HG02840 (cell line): ENCODE measurements at regions not wholly inside any gene's neighbourhood (a gene's known extent, or its start where the extent isn't known, plus 50 kb on each side); places are given as distances from the start of the nearest gene placed in this dataset.
"Not testable (repeated sequence)": the region's sequence is repeated elsewhere in the genome, so short reads cannot be mapped to it uniquely, and the experiment has no call there.

ENCODE experiments used
- ATAC-seq: cut with Tn5 transposase; IDR thresholded peaks from one replicate; pipeline ENCODE4 v1.9.1; 2021; ENCODE audit warnings: mild to moderate bottlenecking, moderate library complexity, moderate number of reproducible peaks; ENCODE audit not compliant: unreplicated experiment, low FRiP score

DNA sequence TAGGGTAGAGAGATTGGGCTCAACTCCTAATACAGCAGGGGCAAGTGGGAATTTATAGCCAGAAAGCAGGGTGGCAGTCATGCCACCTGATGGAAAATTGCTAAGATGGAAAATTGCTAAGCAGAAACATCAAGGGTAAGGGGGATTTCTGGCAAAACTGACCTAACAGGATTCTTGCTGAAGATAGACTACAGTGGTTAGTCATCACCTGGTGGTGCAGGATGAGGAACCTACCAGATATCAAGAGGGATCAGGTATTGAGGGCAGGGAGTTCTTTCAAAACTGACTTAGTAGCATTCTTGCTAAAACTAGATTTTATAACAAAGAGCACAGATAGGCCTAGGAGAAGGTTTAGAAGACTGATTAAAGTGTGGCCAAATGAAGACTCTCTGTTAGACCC lies 292.9 kb downstream of the PLPP3 start:
- no peak for ATAC-seq

DNA sequence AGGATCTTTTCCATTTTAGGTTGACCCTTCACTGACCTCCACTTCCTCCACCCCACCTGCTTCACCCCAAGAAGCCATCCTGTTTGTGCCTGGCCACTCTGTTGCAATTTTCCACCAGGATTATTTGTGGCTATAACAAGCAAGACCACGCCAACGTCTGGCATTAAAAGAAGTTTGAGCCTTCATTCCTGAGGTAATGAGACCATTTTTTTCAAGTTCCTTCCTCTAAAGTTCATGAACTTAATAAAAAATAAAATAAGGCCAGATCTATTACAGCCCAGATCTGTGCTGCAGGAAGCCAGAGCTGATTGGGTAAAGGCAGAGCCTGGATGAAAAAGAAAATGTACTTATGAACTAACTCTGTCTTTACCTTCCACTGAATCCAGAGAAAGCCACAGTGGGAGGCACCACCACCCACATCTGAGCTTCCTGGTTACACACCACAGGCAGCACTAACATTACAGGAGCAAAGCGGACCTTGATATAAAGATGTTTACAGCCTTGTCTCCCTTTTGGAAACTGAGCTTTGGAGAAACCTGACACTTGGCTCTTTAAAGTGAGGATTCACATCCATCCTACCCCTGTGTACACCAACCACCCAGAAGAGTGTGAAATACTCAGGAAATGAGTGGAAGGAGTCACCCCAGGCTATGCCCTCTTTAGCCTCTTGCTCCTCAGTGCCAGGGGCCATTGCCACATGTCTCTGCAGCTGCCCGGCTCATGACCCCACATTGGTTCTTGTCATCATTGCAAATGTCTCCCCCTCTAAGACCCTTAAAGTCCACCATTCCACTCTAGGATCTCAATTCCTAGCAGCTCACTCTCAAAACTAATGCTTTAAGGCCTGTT lies 293.6 kb downstream of the PLPP3 start:
- ATAC-seq = no peak

DNA sequence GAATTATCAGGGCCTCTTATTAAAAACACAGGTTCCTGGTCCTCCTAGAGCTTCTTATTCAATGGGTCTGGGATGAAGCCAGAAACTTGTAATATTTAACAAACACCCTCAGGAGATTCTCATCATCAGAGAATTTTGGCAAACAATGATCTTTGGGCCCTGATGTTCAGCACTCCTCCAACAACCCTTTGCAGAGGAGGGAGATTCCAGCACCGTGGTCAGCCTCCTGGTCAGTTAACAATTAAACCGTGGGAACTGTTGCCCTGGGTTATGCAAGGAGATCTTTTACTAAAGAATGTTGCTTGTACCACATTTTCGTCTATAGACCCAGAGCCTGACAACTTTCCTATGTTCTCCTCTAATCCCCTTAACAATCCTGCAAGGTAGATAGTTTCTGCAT lies 294.4 kb downstream of the PLPP3 start:
- ATAC-seq = no peak

DNA sequence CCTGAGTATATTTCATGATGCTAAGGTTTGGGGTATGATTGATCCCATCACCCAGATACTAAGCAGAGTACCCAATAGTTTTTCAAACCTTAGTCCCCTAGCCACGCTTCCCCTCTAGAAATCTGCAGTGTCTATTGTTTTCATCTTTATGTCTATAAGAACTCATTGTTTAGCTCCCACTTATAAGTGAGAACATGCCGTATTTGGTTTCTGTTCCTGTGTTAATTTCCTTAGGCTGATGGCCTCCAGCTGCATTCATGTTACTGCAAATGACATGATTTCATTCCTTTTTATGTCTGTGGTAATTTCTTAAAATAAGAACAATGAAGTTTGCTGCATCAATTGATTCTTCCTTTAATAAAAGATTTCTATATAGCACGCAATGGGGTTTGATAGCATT lies 301.3 kb downstream of the PLPP3 start:
- ATAC-seq = no peak

DNA sequence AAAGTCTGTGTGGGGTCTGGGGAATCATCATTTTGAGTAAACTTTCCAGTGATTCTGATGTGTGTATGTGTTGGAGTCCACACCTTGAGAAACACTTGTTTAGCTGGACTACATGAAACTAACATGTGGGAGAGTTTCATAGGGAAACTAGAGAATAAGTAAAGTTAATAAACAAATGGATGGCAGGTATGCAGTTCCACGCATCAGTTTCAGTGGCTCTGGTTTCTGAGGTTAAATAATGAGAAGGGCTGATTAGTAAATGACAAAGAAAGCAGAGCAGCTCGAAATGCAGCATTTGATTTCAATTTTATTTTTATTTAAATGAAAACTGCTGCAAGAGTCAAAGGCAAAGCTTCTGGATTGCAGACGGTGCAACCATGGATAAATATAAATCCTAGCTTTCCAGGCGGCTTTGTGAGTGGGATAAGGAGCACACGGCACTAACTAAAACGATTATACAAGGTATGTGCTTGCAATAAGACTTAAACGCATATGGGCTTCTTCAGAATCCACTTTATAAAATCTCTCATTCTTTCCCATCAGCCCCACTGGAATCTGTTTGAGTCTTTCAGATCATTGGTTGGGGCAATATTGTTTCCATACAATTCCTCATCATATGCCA lies 310.7 kb downstream of the PLPP3 start:
- ATAC-seq = no peak

DNA sequence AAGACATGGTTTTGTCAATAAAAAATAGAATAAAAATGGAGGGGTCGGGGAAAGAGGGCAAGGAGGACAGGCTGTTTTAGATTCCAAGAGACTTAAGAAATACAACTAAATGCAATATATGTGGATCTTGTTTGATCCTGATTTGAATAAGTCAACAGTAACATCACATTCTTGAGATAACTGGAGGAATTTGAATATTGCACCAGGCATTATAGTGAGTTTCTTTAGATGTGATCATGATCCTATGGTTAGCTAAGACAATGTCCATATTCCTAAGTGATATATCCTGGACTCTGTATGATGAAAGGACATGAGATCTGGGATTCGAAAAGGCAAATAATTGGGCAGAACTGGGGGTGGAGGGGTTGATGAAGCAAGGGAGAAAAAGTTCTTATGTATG lies 311.8 kb downstream of the PLPP3 start:
- ATAC-seq = no peak

DNA sequence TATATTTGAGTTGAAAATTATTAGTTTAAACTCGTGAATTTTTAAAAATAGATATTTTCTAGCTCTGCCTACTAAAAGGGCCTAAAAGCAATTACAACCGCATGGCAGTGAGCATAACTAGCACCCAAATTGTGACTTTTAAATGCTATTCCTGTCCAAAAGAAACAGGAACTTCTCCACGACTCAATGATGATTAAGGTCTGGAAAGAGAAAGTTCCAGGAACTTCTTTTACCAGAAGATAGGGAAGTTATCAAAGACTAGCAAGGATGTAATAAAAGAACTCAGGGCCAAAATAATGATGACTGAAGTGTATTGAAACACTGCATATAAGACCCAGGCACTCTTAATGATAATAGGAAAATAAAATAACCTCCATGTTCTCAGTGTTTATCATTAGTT lies 313.0 kb downstream of the PLPP3 start:
- no peak for ATAC-seq

DNA sequence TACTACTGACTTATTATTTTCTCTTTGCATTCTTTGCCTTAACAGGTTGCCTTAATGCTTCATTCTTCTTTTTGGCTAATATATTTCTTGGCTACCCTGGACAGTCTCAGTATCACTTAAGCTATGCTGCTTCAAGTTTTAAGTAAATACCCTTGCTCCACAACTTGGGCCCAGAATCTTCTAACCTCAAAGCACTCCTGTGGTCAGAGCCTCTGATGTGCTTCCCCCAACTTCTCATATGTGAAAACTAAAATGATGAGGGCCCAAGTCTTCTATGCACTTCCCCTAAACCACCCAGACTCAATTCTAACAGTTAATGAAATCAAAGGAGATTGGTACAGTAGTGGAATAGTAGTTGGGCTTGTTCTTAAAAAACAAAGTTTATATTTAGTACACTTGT lies 314.1 kb downstream of the PLPP3 start:
- ATAC-seq = no peak

DNA sequence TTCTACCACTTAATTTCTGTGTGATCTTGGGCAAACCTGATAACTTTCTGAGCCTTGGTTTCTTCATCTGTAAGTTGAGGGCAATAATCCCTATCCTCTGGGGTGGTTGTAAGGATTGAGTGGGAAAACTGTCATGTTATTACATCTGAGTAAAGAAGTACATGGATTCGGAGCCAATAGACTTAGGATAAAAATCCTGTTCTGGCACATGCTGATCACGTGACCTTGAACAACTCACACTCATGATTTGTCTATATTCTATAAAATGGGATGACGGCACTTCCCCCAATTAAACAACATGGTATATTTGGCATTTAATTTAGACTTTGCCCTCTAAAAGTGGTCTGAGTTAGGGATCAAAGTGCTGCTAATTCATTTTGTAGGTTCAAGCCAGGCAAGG lies 315.5 kb downstream of the PLPP3 start:
- ATAC-seq = no peak

DNA sequence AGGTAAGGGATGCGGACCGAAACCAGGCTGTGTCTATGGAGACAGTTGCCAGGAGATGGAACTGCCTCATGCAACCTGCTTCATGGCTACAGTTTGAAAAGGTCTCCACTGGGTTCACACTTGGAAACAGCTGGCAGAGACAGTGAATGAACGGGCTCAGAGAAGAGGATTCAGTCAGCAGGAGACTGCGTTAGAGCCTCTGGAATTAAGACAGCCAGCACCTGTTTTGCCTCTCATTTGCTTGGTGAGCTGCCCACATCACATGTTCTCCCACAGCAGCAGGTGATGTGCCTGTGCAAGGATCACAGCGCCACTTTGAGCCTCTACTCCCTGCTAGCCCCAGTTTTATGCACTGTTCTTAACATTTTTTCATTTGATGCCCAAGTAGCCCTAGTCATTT lies 321.0 kb downstream of the PLPP3 start:
- no peak for ATAC-seq

DNA sequence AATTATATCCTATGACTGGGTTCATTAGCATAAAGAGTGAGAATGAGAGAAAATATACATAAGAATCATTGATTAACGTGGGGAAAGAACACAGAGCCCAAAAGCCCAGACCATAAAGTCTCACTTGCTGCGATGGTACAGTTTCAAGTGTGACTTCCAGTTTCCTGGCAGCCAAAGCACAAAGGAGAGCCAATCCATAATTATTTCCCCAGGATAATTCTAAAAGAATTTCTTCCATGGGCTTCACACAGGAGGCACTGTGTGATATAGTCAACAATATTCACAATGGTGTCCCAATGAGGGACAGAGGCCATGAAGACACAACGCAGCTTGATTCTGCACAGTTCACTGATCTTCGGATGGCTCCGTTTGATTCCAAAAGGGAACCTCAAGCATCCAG lies 321.6 kb downstream of the PLPP3 start:
- ATAC-seq = no peak

DNA sequence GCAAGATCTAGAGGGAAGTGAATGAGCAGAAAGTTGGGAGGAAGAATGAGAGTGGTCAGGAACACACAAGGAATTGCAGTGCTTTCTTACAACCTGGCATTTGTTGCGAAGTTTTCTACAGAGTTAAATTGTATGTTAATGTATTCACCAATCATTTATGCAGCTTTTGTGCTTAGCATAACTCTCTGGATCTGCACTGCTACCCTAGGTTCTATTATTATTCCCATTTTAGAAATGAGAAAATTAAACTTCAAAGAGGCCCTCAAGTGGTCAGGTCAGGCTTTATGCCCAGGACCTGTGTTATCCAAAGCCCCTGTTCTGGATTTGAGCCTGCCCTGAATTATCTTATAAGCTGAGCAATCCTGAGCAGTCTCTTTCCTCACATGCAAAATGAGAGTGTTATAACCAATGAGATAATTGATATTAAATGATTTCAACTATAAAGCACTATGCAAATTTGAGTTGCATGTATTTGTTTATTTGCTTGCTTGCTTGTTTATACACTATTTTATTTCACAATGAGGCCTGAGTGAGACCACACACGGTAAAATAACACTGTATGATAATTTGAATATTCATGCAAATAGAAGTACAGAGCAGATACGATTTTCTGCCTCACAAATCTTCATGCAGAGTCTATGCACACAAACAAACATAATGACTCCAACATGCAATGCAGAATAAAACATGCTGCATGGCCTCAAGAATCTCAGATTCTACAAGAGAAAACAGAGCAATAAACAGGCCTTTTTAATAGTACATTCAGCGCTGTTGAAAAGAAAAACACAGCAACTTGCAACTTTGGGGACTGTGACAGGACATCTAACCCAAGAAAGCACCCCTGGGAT lies 323.0 kb downstream of the PLPP3 start:
- ATAC-seq = no peak

DNA sequence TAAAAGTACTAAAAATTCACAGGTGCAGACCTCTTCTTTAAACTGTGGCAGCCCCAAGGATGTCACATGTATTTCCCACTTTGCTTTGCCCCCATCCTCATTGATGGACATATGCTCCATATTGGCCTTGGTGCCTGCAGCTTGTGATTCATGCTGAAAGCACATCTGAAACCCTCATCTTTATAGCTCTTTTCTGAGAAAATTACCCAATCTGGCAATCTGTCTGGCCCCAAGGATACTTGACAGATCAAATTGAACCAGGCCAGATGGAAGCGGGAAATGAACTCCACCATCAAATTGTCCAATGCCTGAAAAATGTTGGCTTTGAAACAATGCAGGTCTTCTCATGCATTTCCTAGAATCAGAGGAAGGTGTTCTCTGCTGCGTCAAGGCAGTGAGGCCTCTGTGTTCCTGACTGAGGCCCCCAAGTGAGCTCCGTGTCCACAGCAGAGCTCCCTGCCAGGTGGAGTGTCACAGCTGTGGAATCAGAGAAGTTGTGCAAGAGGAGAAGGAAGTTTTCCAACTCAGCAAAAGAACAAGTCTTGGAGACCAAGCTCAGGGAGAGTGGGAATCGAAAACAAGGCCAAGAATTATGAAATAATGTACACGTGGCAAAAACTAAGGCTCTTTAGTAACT lies 323.7 kb downstream of the PLPP3 start:
- no peak for ATAC-seq

DNA sequence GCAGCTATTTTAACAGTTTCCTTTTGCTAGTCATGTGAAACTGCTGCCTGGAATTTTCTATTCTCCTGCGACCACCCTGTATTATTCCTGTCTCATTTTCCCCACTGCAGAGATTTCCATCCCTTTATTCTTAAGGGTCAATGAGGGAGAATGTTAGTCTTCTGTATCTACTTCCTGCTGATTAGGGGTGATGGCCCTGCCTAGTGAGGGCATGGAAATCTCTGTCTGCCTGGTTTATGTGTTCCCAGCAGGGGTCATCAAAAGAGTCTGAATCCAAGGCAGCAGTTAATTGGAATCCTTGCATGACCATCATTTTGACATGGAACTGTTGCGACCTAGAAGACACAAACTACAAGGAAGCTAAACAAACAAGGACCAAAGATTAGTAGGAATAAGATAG lies 325.2 kb downstream of the PLPP3 start:
- ATAC-seq = no peak

DNA sequence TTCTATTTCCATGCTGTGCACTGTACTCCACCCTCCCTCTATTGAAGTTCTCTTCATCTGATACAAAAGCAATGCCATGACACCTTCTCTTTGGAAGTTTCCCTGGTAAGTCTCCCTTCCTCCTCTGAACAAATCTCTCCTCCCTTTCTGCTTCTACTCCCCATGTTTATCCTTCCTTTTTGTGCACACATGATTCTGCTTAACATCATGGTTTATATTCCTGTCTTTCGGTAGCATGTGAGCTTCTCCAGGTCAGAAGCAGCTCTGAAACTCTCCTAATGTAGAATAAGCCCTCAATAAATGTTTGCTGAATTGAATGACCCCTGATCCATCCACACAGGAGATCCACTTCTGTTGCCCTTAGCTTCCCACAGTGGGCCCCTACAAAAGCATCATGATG lies 328.6 kb downstream of the PLPP3 start:
- no peak for ATAC-seq

DNA sequence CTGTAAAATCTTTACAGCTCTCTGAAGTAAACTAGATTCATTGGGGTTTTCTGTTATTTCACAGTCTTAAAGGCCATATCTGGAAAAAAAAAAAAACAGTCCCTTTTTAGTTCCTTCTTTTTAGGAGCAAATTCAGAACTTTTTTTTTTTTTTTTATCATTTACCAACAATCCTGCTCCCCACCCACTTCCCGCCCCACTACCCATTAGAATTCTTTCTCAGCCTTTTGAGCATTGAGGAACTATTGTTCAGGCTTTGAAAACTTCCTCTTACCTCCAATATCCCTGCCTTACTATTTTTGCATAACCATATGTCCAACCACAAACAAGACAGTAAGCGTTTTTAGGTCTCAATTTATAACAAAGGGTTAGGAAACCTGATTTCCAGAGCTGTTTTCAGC lies 330.1 kb downstream of the PLPP3 start:
- ATAC-seq = no peak

DNA sequence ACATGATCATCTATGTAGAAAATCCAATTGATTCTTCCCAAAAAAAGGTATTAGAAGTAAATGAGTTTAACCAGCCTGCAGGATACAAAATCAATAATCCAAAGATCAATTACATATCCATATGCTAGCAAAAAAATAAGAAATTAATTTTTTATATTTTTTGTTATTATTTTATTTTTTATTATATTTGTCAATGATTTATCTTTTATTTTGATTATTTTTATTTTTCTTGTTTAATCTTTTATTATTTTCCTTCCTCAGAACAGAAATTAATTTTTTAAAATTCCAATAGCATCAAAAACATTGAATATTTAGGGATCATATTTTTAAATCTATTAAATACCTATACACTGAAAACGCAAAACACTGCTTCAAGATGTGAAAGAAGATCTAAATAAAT lies 331.2 kb downstream of the PLPP3 start:
- no peak for ATAC-seq

DNA sequence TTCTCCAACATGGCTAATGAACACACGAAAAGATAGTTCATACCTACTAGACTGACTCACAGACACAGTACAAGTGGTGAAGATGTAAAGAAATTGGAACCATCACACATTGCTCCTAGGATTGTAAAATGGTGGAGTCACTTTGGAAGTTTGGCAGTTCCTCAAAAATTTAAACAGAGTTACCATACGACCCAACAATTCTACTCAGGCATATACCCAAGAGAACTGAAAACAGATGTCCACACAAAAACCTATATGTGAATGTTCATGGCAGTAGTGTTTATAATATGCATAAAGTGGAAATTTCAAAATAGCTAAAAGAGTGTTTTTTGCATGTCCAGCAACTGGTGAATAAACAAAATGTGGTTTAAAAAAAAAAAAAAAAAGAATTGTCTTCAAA lies 332.6 kb downstream of the PLPP3 start:
- not testable (repeated sequence) for ATAC-seq

DNA sequence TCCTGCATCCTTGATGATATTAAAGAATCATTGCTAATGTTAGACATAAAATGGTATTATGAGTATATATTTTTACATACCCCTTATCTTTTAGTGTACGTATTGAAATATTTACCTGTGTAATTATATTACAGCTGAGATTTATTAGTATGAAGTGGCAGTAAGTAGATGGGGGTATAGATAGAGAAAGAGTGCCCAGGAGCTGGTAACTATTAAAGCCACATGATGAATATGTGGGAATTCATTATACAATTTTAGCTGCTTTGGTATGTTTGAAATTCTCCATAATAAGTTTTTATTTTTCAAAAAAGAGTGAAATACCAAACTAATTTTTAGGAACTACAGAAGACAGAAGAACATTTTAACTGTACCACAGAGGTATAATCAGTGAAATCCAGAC lies 339.0 kb downstream of the PLPP3 start:
- ATAC-seq = no peak

DNA sequence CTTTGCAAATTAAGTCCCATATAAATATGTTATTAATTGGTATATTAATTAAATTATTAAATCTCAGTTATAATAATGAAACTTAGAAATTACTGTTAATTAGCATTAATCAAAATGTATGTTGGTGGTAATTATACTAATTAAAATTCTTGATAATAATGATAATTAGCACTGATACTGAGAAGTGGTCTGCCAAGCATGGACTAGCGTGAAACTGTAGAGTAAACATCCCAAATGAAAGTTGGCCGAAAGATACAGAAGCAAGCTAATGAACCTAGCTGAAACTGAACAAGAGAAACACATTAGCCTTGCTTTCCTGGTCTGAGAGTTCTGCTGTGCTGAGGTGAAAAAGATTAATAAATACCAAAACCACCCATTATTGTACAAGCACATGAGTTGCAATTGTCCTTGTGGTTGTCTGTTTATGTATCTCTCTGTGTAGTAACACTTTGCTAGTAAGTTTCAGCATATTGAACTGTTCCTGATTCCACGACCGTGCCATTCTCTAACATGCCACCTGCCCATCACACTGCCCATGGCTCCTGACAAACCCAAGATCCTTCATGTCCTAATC lies 341.8 kb downstream of the PLPP3 start:
- ATAC-seq = no peak

DNA sequence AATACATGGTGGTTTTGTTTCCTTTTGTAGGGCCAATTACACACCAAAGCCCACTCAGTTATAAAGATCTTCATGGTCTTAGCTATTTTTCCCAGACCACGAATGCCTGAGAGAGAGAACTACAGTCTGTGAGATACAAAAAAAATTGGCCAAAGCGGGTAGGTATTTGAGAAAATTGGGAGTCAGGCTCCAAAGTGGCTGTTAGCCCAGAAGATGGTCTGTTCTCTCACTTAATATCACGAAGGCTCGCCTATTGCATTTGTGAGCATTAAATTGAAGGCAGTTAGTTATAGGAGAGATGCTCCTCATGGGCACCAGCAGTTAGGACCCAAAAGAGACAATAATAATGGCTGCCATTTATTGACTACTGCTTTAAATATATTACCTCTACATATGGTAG lies 342.7 kb downstream of the PLPP3 start:
- ATAC-seq = no peak
